ENCODE measurements at regions not wholly inside any gene's neighbourhood (a gene's known extent, or its start where the extent isn't known, plus 50 kb on each side); places are given as distances from the start of the nearest gene placed in this dataset.
A peak's percentile ranks its signal among the peaks of the same experiment; 100 is the strongest.

GRCh38 chr5:3312299-3312698 is 283.3 kb upstream of the IRX1 start:
- DNase-seq = no peak

- peak; percentile 34 for DNase-seq
Measured at GRCh38 chr5:3311433-3311832, 284.2 kb upstream of the IRX1 start.

- peak; percentile 95 for DNase-seq
Measured at GRCh38 chr5:3310541-3311261, 284.9 kb upstream of the IRX1 start.

- DNase-seq = no peak
Measured at GRCh38 chr5:3309538-3309937, 286.1 kb upstream of the IRX1 start.

GRCh38 chr5:3307982-3308621 is 287.5 kb upstream of the IRX1 start:
- DNase-seq = no peak

GRCh38 chr5:3305432-3305831 is 290.2 kb upstream of the IRX1 start:
- DNase-seq = no peak

GRCh38 chr5:3304346-3304745 is 291.3 kb upstream of the IRX1 start:
- DNase-seq = no peak

- DNase-seq = no peak
Measured at GRCh38 chr5:3303777-3304176, 291.9 kb upstream of the IRX1 start.

GRCh38 chr5:3302228-3302627 is 293.4 kb upstream of the IRX1 start:
- DNase-seq = no peak

GRCh38 chr5:3301306-3301705 is 294.3 kb upstream of the IRX1 start:
- no peak for DNase-seq

- no peak for DNase-seq
Measured at GRCh38 chr5:3300726-3301125, 294.9 kb upstream of the IRX1 start.

GRCh38 chr5:3299441-3299840 is 296.2 kb upstream of the IRX1 start:
- no peak for DNase-seq

- no peak for DNase-seq
Measured at GRCh38 chr5:3297853-3298252, 297.8 kb upstream of the IRX1 start.

- DNase-seq = no peak
Measured at GRCh38 chr5:3288325-3288724, 307.3 kb upstream of the IRX1 start.

- DNase-seq = no peak
Measured at GRCh38 chr5:3287516-3287915, 308.1 kb upstream of the IRX1 start.

- no peak for DNase-seq
Measured at GRCh38 chr5:3285621-3286020, 310.0 kb upstream of the IRX1 start.

- no peak for DNase-seq
Measured at GRCh38 chr5:3284506-3284905, 311.1 kb upstream of the IRX1 start.

- no peak for DNase-seq
Measured at GRCh38 chr5:3282841-3283240, 312.8 kb upstream of the IRX1 start.

GRCh38 chr5:3281366-3281765 is 314.3 kb upstream of the IRX1 start:
- DNase-seq = no peak

GRCh38 chr5:3278643-3279042 is 317.0 kb upstream of the IRX1 start:
- no peak for DNase-seq

GRCh38 chr5:3277590-3278196 is 317.9 kb upstream of the IRX1 start:
- DNase-seq = no peak

- peak; percentile 9 for DNase-seq
Measured at GRCh38 chr5:3276896-3277295, 318.7 kb upstream of the IRX1 start.

GRCh38 chr5:3269395-3270169 is 326.1 kb upstream of the IRX1 start:
- DNase-seq = no peak
